Stimulated activated CD8-positive, alpha-beta memory T cell treated with anti-CD3 and anti-CD28 coated beads, Interleukin-4, amount 100 ng/mL, for 4 hours (primary cell): ENCODE measurements at regions not wholly inside any gene's neighbourhood (a gene's known extent, or its start where the extent isn't known, plus 50 kb on each side); places are given as distances from the start of the nearest gene placed in this dataset.
"Not testable (repeated sequence)": the region's sequence is repeated elsewhere in the genome, so short reads cannot be mapped to it uniquely, and the experiment has no call there.

Experiments
- DNase-seq, 2 donors: peaks; one replicate each; pipeline ENCODE4 v3.0.0-alpha.2; 2020; ENCODE audit warnings: low read depth in 2 of 2, low spot score in 1 of 2

DNA sequence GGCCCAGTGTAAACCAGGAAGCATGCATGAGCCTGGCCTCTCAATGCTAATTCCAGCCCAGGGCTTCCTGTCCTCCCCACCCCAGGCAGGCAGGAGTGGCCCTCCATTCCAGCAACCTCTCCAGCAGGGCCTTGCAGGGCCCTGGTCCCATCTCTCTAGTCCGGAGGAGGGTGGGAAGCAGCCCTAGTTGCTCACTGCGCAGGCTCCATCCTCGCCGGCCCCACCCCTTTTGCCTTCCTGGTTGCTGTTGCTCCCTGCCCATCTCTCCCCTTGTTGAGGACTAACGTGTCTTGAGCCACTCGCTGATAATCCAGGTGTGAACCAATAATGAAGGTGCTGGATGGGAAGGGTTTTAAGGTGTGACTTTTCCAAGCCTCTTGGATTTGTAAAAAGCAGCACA is 161.2 kb upstream of the BCOR start:
- DNase-seq = no peak

DNA sequence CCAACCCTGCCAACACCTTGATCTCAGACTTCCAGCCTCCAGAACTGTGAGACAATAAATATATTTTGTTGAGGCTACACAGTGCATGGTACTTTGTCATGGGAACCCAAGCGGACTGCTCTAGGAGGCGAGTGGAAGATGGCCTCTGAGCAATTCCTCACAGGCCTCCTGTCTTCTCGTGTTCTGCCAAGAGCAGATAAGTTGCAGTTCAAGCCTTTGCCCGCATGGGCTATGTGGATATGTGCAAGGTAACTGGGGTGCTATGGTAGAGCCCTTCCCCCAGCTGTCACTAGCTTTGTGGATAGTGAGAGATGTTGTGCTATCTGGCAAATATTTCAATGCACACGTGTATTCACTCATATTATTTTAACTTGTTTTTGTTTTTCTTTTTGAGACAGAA is 156.0 kb upstream of the BCOR start:
- DNase-seq = no peak

DNA sequence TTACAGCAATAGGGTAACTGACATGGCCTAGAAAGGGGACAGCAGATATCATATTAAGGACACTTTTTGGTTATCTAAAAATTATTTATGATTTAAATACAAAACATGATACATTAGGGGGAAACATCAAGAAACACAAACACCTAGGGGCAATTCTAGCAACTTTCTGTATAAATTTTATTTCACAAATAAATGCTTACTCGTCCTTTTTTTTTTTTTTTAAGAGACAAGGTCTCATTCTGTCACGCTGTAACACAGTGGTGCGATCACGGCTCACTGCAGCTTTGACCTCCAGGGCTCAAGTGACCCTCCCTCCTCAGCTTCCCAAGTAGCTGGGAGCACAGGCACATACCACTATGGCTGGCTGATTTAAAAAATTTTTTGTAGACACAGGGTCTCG is 151.8 kb upstream of the BCOR start:
- no peak for DNase-seq

DNA sequence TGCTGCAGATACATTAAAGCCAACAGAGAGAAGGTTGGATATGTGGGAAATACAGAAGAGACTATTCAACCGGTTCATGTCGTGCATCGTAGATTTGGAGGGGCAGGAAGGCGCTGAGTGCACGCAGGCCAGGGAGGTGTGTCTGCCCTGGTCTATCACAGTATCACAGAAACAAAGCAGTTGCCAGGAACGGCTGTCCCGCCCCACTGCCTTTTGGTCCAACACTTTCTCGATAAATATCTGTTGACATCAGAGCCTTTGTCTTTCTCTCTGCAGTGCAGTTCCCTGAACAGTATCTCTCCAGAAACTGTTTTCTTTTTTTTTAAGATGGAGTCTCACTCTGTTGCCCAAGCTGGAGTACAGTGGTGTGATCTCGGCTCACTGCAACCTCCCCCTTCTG is 151.1 kb upstream of the BCOR start:
- no peak for DNase-seq

DNA sequence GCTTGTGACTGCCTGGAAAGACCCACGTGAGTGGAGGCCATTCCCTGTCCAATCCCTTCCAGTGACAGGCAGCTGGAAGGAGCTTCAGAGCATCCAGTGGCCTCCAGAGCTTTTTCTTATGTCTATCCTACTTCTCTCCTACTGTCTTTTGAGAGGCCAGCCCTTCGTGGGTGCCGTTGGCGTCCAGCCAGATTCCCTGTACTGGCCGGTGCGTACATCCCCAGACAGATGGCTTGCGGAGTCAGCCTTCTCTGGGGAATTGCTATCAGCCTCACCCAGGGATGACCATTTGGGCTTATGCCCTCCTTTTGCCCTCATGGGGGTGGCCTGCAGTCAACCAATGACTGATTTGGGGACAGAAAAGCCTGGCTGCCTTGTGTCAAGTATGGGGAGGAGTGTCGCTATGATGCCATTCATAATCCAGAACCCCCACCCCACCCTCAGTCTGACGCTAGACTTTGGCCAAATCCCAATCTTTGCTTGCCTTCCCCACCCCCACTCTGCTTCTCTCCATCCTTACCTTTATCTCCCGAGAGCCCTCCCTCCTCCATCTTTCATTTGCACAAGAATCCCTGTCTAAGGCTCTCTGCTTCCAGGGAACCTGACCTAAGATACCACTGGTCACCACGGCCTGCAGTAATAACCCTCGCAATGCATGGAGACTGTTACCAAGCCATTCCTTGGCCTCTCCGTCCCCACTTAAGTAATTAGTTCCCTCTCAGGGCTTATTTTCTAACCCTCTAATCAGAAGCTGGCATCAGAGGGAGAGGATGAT is 150.3 kb upstream of the BCOR start:
- no peak for DNase-seq

DNA sequence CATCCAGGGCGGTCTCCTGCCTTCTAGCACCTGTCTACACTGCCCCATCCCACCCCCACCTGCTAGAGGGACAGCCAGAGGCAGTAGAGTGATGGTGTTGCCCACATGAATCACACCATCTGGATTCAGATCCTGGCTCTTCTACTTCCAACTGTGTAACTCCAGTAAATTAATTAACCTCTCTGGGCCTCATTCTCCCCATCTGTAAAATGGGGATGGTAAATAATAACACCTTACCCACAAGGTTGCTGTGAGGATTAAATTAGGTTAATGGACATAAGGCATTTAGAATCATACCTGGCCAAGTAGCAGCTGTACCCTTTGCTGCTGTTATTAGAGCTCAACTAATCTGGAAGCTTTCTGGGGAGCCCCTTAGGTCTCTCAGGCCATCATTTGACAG is 149.6 kb upstream of the BCOR start:
- no peak for DNase-seq

DNA sequence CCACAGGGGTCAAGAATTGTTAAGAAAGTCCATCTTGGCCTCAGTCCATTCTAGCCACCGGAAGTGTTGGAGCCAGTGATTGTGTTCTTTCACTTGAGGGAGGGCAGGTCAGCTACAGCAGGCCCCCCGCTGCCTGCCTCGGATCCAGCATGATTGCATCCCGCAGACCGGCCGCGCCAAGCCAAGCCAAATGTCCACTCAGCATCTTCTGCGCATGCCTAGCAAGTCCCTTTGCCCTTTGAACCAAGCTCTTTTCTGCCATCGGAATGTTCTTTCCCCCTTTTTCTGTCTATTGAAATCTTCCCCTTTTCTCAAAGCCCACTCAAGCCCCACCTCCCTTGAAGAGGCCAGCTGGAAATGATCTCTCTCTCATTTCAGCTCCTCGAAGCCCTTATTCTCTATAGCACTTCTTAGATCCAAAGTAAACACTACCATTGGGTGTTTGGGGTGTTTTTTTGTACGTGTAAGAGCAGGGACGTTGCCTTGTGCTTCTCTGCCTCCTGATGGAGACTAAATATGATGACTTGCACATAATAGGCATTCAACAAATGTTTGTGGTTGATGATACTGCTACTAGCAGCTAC is 147.8 kb upstream of the BCOR start:
- no peak for DNase-seq

DNA sequence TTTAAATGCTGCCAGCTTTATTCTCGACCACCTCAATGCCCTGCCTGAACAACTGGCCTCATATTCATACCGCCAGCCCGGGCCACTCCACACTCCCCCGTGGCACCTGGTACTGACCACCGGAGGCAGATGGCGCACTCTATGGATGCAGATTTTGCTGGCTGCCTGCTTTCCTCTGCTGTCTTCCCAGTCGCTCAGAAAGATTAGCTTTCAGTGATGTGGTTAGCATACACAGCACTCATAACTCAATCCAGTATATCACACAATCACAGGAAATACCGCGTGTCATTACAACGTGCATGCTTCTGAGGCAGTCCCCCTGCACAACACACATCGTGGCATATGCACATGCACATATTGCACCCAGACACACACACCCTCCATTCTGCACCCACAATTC is 147.2 kb upstream of the BCOR start:
- no peak for DNase-seq

DNA sequence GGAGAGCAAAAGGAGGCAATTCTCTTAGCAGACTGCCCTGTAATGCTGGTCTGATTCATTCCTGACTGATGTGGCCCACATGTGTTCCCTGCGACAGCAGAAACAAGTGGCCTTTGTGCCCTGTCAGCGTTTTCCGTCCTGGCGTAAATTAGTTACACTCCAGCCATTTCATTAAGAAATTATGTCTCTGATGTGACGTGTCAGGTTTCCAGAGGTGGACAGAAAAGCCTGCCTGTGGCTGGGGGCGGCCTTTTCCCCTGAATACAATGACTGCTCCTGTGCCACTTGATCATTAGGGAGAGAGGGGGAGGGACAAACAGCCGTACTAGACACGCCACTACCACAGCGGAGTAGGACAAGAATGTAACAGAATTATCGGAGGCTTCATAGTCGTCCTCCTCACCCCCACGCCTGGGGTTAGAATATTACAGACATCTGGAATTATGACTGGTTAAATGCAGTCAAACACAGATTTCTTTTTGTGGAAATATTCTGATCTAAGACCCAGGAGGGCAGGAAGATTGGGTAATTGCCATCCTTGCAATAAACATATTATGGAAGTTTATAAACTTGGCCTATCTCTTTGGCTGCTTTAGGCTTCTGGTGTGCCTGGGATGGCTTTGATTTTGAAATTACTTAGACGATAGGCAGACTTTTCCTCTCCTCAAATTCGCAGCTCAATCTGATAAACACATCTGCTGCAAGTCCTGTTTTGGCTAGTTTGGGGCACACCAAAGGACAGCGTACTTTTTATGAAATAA is 146.2 kb upstream of the BCOR start:
- DNase-seq = no peak

DNA sequence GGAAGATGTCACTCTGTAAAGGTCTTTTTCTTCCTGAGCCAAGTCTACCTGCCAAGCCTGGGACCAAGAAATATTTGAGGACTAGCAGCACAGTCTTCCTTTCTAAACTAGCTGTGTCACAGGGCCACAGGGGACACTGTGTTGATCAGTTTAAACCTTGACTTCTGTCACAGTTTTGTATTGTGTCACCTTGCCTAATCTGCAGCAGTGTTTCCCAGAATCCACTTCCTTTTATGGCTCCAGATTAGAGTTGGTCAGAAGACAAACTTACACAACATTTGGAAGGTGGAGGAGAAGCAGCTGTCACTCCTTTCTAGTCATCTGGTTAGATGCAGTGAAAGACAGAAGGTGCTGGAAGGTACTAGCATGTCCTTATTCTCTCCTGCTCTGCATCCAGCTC is 143.1 kb upstream of the BCOR start:
- DNase-seq = no peak

DNA sequence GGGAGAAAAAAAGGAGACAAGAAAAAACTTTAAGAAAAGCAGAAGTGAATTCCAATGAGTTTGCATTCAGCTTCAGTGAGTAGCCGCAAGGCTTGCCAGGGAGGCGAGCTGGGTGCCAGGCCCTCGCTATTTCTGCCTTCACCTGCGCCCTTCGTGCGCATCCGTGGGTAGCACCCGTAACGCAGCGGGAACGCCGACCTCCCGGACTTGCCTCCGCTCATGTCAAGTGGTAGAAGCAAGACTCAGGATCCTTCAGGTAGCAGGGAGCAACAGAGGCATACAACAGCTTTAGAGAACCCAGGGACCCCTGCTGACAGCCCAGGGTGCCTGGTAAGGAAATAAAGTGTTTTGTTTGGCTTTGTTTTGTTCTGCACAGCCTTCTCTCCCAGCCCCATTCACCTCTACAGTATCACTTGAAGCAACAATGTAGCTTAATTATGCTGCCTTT is 140.0 kb upstream of the BCOR start:
- no peak for DNase-seq

DNA sequence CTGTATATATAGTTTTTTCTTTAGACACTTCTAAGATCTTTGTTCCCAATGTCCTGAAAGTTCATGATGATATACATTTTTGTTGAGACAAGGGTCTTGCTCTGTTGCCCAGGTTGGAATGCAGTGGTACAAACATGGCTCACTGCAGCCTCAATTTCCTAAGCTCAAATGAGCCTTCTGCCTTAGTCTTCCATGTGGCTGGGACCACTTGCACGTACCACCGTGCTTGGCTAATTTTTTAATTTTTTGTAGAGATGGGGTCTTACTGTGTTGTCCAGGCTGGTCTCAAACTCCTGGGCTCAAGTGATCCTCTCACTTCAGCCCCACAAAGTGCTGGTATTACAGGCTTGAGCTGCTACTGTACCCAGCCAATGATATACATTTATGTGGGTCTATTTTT is 132.9 kb upstream of the BCOR start:
- DNase-seq = no peak

DNA sequence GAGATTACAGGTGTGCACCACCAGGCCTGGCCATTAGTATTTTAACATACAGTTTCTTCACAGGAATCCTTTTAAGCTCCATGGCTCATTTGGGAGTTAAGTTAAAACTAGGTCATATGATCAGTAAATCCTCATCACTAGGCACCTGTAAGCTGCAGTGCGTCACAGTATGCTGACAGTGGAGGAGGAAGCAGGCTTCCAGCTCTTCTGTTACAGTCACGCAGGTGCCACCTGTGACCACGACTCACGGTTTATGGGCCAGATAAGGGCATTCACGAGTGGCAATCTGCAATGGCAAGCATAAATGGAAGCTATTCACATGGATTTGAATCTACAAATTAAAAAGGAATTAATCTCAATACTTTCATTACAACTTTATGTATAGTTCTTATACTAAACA is 129.4 kb upstream of the BCOR start:
- no peak for DNase-seq

DNA sequence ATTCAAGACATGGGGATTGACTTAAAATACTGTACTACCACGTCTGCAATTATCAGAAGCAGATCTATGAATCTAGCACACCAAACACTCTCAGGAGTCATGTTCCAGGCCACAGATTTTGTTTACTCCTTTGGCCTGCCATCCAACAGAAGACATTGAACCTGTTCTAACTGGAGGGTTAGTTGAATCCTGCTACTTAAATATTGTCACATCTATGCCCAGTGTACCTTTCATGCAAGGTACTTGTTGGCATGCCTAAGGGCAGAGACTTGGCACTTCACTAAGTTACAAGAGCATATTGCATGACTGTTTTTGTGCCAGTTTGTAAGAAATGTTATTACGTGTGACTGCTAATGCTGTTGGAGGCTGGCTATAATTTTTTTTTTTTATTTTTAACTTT is 126.9 kb upstream of the BCOR start:
- DNase-seq = no peak

DNA sequence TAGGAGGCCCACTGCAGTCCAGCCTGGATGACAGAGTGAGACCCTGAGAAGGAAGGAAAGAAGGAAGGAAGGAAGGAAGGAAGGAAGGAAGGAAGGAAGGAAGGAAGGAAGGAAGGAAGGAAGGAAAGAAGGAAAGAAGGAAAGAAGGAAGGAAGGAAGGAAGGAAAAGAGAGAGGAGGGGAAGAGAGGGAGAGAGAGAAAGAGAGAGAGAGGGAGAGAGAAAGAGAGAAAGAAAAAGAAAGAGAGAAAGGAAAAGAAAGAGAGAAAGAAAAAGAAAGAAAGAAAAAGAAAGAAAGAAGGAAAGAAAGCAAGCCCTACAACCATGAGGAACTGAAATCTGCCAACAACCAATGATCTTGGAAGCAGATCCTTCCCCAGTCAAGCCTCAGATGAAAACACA is 124.9 kb upstream of the BCOR start:
- DNase-seq = not testable (repeated sequence)

DNA sequence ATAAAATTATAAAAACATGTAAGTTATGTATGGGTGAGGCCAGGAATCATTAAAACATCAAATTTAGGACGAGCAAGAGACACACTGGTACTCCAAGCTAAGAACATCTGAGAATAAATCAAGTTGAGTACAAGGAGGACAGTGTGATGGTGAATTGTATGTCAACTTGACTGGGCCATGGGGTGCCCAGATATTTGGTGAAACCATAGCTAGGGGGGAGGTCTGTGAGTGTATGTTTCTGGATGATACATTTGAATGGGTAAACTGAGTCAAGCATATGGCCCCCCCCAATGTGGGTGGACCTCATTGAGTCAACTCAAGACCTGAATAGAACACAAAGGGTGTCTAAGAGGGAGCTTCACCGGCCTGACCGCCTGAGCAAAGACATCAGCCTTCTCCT is 115.3 kb upstream of the BCOR start:
- no peak for DNase-seq

DNA sequence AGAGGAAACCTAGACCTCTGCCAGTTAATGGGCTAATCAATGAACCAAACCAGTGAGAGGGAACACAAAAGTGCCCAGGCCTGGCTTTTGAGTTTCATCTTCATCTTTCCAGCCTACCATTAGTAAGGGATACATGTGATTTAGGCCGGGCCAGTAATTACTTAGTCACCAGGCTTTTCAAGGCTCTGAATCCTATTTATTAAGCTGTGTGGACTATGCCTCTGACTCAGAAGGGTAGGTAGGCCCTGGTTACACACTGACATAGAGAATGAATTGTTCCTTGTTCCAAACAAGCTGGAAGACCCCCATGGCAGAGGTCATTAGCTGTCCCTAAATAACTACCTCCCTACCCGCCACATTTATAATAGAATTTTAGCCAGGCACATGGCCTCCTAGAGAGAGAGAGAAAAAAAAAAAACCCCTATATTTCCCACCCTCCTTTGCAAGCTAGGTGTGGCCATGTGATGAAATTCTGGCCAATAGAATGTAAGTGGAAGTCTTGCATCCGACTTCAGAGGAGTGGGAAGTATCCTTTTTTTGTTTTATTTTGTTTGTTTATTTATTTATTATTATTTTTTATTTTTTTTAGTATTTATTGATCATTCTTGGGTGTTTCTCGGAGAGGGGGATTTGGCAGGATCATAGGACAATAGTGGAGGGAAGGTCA is 112.3 kb upstream of the BCOR start:
- no peak for DNase-seq

DNA sequence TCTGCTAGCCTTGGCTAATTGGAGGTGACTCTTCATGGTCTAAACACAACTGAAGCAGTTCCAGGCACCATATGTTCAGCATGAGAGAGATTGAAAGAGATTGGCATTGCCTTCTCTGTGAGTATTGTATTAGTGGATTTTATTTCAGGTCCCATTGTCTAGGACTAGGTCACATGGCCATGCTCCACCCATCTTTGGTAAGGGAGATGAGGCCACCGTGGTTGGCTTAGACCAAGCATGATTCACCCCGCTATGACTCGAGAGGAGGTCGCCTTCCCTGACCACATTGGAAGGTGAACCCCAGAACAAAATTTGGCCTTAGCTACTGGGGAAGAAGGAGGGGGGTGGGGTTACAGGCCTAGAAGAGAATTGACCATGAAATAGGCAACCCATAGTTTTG is 109.9 kb upstream of the BCOR start:
- DNase-seq = peak; percentile 0 to 7

DNA sequence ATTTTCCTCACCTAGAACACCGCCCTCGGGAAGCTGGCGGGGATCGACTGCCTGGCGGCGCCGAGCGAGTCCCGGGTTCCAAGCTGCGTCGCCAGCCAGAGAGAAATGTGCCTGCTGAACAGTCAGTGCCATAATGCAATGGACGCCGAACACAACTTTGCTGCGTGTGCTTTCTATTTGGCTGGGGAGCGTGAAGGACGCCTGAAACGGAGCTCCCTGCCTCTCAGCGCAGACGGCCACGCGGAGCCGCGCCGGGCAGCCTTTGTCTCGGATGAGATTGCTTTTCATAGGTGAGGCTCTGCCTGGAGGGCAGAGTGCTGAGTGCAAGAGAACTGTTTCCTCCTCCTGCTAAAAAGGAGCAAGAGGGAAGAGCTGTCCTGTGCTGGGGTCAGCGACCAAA is 107.7 kb upstream of the BCOR start:
- no peak for DNase-seq

DNA sequence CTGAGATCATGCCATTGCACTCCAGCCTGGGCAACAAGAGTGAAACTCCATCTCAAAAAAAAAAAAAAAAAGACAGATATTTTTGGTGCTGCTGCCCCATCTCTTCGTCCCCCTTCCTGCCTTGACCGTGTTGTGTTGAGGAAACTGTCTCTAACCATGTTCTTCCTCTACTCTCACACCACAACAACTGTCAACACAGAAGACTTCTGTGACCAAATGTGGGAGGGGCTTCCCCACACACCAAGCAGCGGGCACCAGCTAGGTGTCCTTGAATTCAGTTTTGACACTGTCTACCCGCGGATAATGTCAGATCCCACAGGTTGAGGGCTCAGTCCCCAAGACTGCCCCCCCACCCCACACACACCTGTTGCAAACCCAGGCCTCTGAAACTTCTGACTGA is 104.7 kb upstream of the BCOR start:
- DNase-seq = no peak

DNA sequence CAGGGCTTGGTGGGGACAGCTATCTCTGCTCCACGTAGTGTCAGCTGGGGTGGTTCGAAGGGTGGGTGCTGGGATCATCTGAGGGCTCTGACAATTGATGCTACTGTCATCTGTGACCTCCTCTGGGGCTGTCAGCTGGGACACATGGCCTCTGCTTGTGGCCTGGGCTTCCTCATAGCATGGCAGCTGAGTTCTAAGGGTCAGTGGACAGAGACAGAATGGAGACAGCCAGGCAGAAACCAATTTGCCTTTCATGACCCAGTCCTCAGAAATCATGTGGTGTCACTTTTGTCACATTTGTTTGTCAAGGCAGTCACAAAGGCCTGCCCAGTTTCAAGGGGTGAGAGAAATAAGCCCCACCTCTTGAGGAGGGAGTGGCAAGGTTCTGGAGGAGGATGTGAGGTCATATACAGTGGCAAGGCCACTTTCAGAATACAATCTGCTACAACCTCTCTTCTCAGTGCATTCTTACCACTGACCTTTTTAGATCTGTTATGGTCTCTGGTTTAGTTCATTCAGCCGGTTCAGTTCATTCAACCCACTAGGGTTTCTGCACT is 103.6 kb upstream of the BCOR start:
- no peak for DNase-seq

DNA sequence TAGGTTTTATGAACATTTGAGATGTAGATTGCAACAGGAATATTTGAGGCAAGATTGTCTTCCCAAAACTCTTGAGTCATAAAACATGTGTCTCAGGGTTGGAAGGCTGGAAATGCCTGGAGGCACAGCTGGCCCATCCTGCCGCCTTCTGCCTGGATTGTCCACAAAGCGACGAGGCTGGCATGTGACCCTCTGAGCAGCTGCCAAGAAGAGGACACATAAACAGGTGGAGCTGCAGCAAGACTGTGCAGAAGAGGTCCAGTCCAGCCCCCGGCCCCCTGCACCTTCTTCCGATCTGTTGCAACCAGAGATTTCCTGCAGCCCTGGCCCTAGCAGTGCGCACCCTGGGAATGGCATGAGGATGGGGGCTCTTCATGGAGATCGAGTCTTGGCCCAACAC is 101.9 kb upstream of the BCOR start:
- DNase-seq = no peak
